IMR-90 (cell line): ENCODE measurements at regions not wholly inside any gene's neighbourhood (a gene's known extent, or its start where the extent isn't known, plus 50 kb on each side); places are given as distances from the start of the nearest gene placed in this dataset.

Experiments
- ATAC-seq: fragments of 200-7000 bp; cut with Tn5 transposase; 2 replicates; pipeline ENCODE4 v1.9.1; 2020; ENCODE audit warnings: low read depth, mild to moderate bottlenecking, moderate library complexity
- BruUV-seq: library from RNA; stranded (reverse); fragments of 400-500 nt; replicated peaks from 2 replicates; lab custom pipeline; 2021; lab: Mats Ljungman, UMichigan
- CTCF ChIA-PET: fragments of 300-600 bp; formaldehyde crosslinking; extraction: SDS; loops from one replicate; lab custom pipeline; 2021; ENCODE audit warnings: antibody characterized with exemption; lab: Yijun Ruan, JAX
- POLR2A ChIA-PET: fragments of 300-600 bp; sonication (Branson Sonifier 250); formaldehyde crosslinking; loops from one replicate; lab custom pipeline; 2022; ENCODE audit warnings: antibody characterized with exemption; ENCODE audit not compliant: unreplicated experiment; lab: Charles Lee
- DNase-seq: peaks from one replicate; pipeline ENCODE4 v3.0.0; 2013
- H2AFZ ChIP-seq: replicated peaks from 2 replicates; pipeline ENCODE3; 2013; ENCODE audit warnings: low read length, mild to moderate bottlenecking; ENCODE audit not compliant: poor library complexity
- H2AK5ac ChIP-seq: 2 replicates; pipeline ENCODE4 v1.6.1; 2013; ENCODE audit warnings: low read depth, low read length, inconsistent platforms
- H2AK9ac ChIP-seq: replicated peaks from 2 replicates; pipeline ENCODE3; 2013; ENCODE audit warnings: mild to moderate bottlenecking, low read depth, low read length, moderate library complexity; ENCODE audit not compliant: poor library complexity
- H2BK120ac ChIP-seq: 2 replicates; pipeline ENCODE4 v1.6.1; 2013; ENCODE audit warnings: low read depth, low read length, inconsistent platforms
- H2BK15ac ChIP-seq: 3 replicates; pipeline ENCODE4 v1.6.1; 2013; ENCODE audit warnings: low read depth, low read length, inconsistent platforms
- H2BK20ac ChIP-seq: 2 replicates; pipeline ENCODE4 v1.6.1; 2013; ENCODE audit warnings: low read depth, mild to moderate bottlenecking, inconsistent platforms, low read length, moderate library complexity
- H2BK5ac ChIP-seq: 2 replicates; pipeline ENCODE4 v1.6.1; 2013; ENCODE audit warnings: mild to moderate bottlenecking, low read depth, low read length, inconsistent platforms; ENCODE audit not compliant: poor library complexity, severe bottlenecking
- H3K14ac ChIP-seq: replicated peaks from 2 replicates; pipeline ENCODE4 v1.6.1; 2013; ENCODE audit warnings: low read depth, low read length, inconsistent platforms
- H3K18ac ChIP-seq: 2 replicates; pipeline ENCODE4 v1.6.1; 2013; ENCODE audit warnings: low read depth, low read length, control low read depth
- H3K23ac ChIP-seq: 2 replicates; pipeline ENCODE4 v1.6.1; 2013; ENCODE audit warnings: low read depth, low read length, inconsistent platforms
- H3K27ac ChIP-seq: 2 replicates; pipeline ENCODE4 v1.5.1; 2013; ENCODE audit warnings: mild to moderate bottlenecking, control low read depth, low read length; ENCODE audit not compliant: insufficient read depth
- H3K27me3 ChIP-seq: 2 replicates; pipeline ENCODE4 v1.6.1; 2013; ENCODE audit warnings: low read length; ENCODE audit not compliant: control insufficient read depth, insufficient read depth
- H3K36me3 ChIP-seq: 2 replicates; pipeline ENCODE4 v1.6.1; 2013; ENCODE audit warnings: low read length, mixed read lengths; ENCODE audit not compliant: control insufficient read depth, insufficient read depth
- H3K4ac ChIP-seq: 2 replicates; pipeline ENCODE4 v1.6.1; 2013; ENCODE audit warnings: low read depth, low read length, inconsistent platforms
- H3K4me1 ChIP-seq: 2 replicates; pipeline ENCODE4 v1.6.1; 2013; ENCODE audit warnings: low read length, mixed read lengths; ENCODE audit not compliant: control insufficient read depth, insufficient read depth
- H3K4me2 ChIP-seq: 2 replicates; pipeline ENCODE4 v1.6.1; 2013; ENCODE audit warnings: low read depth, mild to moderate bottlenecking, control low read depth, low read length, moderate library complexity
- H3K4me3 ChIP-seq: 2 replicates; pipeline ENCODE4 v1.5.1; 2013; ENCODE audit warnings: low read depth, mild to moderate bottlenecking, control low read depth, low read length, moderate library complexity; ENCODE audit not compliant: insufficient read depth
- H3K56ac ChIP-seq: 2 replicates; pipeline ENCODE4 v1.6.1; 2013; ENCODE audit warnings: low read length, inconsistent platforms; ENCODE audit not compliant: insufficient read depth; ENCODE audit errors: extremely low read depth
- H3K79me1 ChIP-seq, 2 experiments: 2 replicates each; pipeline ENCODE4 v1.6.1; 2013; ENCODE audit warnings: low read length in 2 of 2, inconsistent platforms in 1 of 2, low read depth in 1 of 2
- H3K9ac ChIP-seq: 2 replicates; pipeline ENCODE4 v1.6.1; 2013; ENCODE audit warnings: low read depth, low read length, control low read depth
- H3K9me1 ChIP-seq: 2 replicates; pipeline ENCODE4 v1.6.1; 2013; ENCODE audit warnings: low read length, inconsistent platforms; ENCODE audit not compliant: insufficient read depth
- H3K9me3 ChIP-seq: 2 replicates; pipeline ENCODE4 v1.6.1; 2013; ENCODE audit warnings: low read length; ENCODE audit not compliant: control insufficient read depth, insufficient read depth
- H4K20me1 ChIP-seq: 2 replicates; pipeline ENCODE4 v1.6.1; 2013; ENCODE audit warnings: low read length, inconsistent platforms; ENCODE audit not compliant: insufficient read depth
- H4K5ac ChIP-seq: 2 replicates; pipeline ENCODE4 v1.6.1; 2013; ENCODE audit warnings: mild to moderate bottlenecking, low read depth, low read length, control low read depth
- H4K8ac ChIP-seq, 2 experiments: 2 replicates each; pipeline ENCODE4 v1.6.1; 2013; ENCODE audit warnings: low read depth in 2 of 2, low read length in 2 of 2, control low read depth in 1 of 2, inconsistent platforms in 1 of 2
- H4K91ac ChIP-seq: 2 replicates; pipeline ENCODE4 v1.6.1; 2013; ENCODE audit warnings: low read depth, low read length, inconsistent platforms; ENCODE audit not compliant: insufficient read depth
- BHLHE40 ChIP-seq: fragments of 150-350 bp; IDR thresholded peaks from 2 replicates; pipeline ENCODE4 v1.6.1; 2016; ENCODE audit warnings: mild to moderate bottlenecking, low read depth, low read length
- CEBPB ChIP-seq: IDR thresholded peaks from 2 replicates; pipeline ENCODE4 v1.6.1; 2012; ENCODE audit warnings: low read depth, low read length, improper control_type of control experiment
- CHD1 ChIP-seq: IDR thresholded peaks from 2 replicates; pipeline ENCODE4 v1.6.1; 2012; ENCODE audit warnings: low read depth, low read length, improper control_type of control experiment
- FOS ChIP-seq: fragments of 150-350 bp; IDR thresholded peaks from 2 replicates; pipeline ENCODE4 v1.6.1; 2016; ENCODE audit warnings: low read depth, low read length
- MAFK ChIP-seq: IDR thresholded peaks from 2 replicates; pipeline ENCODE4 v1.6.1; 2012; ENCODE audit warnings: low read depth, low read length, improper control_type of control experiment
- MAZ ChIP-seq: IDR thresholded peaks from 2 replicates; pipeline ENCODE4 v1.6.1; 2012; ENCODE audit warnings: low read depth, mild to moderate bottlenecking, low read length, improper control_type of control experiment, moderate library complexity, borderline replicate concordance
- MXI1 ChIP-seq: IDR thresholded peaks from 2 replicates; pipeline ENCODE4 v1.6.1; 2012; ENCODE audit warnings: low read depth, mild to moderate bottlenecking, low read length, moderate library complexity, borderline replicate concordance
- NFE2L2 ChIP-seq: fragments of 150-350 bp; IDR thresholded peaks from 2 replicates; pipeline ENCODE4 v1.6.1; 2016; ENCODE audit warnings: low read depth, mild to moderate bottlenecking, low read length
- POLR2A ChIP-seq: IDR thresholded peaks from 2 replicates; pipeline ENCODE4 v1.6.1; 2012; ENCODE audit warnings: mild to moderate bottlenecking, low read depth, low read length
- RAD21 ChIP-seq: IDR thresholded peaks from 2 replicates; pipeline ENCODE4 v1.6.1; 2012; ENCODE audit warnings: low read length, improper control_type of control experiment
- RCOR1 ChIP-seq: IDR thresholded peaks from 2 replicates; pipeline ENCODE4 v1.6.1; 2012; ENCODE audit warnings: mild to moderate bottlenecking, low read length, improper control_type of control experiment; ENCODE audit not compliant: insufficient replicate concordance
- RFX5 ChIP-seq: IDR thresholded peaks from 2 replicates; pipeline ENCODE4 v1.8.0; 2012; ENCODE audit warnings: low read depth, mild to moderate bottlenecking, low read length, moderate library complexity
- SMC3 ChIP-seq: fragments of 150-350 bp; IDR thresholded peaks from 2 replicates; pipeline ENCODE4 v1.6.1; 2016; ENCODE audit warnings: low read depth, mild to moderate bottlenecking, antibody characterized with exemption, low read length, moderate library complexity
- dilution Hi-C: fragments of 300-500 bp; cut with HindIII; formaldehyde crosslinking; loops from one replicate; pipeline ENCODE4 v1.14.3; 2018; ENCODE audit warnings: low sequenced_read_pairs; ENCODE audit not compliant: unreplicated experiment
- in situ Hi-C: fragments of 300-500 bp; cut with MboI; formaldehyde crosslinking; loops from 3 replicates; pipeline ENCODE4 v1.14.3; 2019; ENCODE audit warnings: low sequenced_read_pairs, inconsistent platforms, mixed read lengths
- intact Hi-C: fragments of 100-400 bp; cut with micrococcal nuclease; formaldehyde crosslinking; loops from 2 replicates; pipeline ENCODE4 v1.10.0; 2022
- TF ChIP-seq, protein P1 (sequence below): fragments of 150-350 bp; IDR thresholded peaks from 2 replicates; pipeline ENCODE4 v1.6.1; 2017; ENCODE audit warnings: mild to moderate bottlenecking, antibody characterized with exemption, low read length, low read depth
- TF ChIP-seq, protein P2 (sequence below): conservative IDR thresholded peaks from 2 replicates; pipeline ENCODE4 v1.5.1; 2012; ENCODE audit warnings: mild to moderate bottlenecking, low read depth, low read length, improper control_type of control experiment
- TF ChIP-seq, protein P3 (sequence below): fragments of 150-350 bp; IDR thresholded peaks from 2 replicates; pipeline ENCODE4 v1.6.1; 2016; ENCODE audit warnings: low read depth, mild to moderate bottlenecking, low read length, moderate library complexity, borderline replicate concordance

DNA sequence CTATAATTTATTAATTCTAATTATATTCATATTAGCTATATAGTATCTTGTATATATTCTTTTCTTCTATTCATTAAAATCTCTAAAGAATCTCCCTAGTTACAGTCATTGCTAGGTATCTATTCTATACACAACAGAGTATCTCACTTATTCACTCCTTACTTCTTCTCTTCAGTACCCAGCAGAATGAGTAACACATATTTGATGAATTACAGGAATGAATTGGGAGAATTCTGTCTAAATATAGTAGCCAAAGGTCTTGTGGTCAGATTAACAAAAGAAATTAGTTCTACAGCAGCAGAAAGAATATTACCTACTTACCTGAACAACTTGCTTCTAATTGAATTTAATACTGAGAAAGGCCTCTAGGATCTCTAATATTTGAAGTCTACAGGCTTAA, 758.0 kb upstream of the ZEB2 start:
- no peak overlapping the region for H3K27ac ChIP-seq
- no peak overlapping the region for H2AK9ac ChIP-seq
- H3K4me3 ChIP-seq: no peak overlapping the region
- no peak overlapping the region for H2BK120ac ChIP-seq
- H3K9me3 ChIP-seq: peaks cover 6% of the 10 kb centered on the region
- TF ChIP-seq, protein P1, sequence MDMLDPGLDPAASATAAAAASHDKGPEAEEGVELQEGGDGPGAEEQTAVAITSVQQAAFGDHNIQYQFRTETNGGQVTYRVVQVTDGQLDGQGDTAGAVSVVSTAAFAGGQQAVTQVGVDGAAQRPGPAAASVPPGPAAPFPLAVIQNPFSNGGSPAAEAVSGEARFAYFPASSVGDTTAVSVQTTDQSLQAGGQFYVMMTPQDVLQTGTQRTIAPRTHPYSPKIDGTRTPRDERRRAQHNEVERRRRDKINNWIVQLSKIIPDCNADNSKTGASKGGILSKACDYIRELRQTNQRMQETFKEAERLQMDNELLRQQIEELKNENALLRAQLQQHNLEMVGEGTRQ: no peak
- TF ChIP-seq, protein P2, sequence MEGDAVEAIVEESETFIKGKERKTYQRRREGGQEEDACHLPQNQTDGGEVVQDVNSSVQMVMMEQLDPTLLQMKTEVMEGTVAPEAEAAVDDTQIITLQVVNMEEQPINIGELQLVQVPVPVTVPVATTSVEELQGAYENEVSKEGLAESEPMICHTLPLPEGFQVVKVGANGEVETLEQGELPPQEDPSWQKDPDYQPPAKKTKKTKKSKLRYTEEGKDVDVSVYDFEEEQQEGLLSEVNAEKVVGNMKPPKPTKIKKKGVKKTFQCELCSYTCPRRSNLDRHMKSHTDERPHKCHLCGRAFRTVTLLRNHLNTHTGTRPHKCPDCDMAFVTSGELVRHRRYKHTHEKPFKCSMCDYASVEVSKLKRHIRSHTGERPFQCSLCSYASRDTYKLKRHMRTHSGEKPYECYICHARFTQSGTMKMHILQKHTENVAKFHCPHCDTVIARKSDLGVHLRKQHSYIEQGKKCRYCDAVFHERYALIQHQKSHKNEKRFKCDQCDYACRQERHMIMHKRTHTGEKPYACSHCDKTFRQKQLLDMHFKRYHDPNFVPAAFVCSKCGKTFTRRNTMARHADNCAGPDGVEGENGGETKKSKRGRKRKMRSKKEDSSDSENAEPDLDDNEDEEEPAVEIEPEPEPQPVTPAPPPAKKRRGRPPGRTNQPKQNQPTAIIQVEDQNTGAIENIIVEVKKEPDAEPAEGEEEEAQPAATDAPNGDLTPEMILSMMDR: no peak
- TF ChIP-seq BHLHE40 (no peak), MXI1 (no peak), CEBPB (no peak), FOS (no peak), NFE2L2 (no peak), CHD1 (no peak), POLR2A (no peak), SMC3 (no peak), MAZ (no peak), MAFK (no peak), RFX5 (no peak), RCOR1 (no peak), RAD21 (no peak)
- TF ChIP-seq, protein P3, sequence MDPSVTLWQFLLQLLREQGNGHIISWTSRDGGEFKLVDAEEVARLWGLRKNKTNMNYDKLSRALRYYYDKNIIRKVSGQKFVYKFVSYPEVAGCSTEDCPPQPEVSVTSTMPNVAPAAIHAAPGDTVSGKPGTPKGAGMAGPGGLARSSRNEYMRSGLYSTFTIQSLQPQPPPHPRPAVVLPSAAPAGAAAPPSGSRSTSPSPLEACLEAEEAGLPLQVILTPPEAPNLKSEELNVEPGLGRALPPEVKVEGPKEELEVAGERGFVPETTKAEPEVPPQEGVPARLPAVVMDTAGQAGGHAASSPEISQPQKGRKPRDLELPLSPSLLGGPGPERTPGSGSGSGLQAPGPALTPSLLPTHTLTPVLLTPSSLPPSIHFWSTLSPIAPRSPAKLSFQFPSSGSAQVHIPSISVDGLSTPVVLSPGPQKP: no peak
- H4K5ac ChIP-seq: no peak overlapping the region
- no peak overlapping the region for H2BK15ac ChIP-seq
- no peaks in the 10 kb centered on the region for H3K9me1 ChIP-seq
- ATAC-seq (peak; percentile 32; the same call in 1 of the 2 replicates), DNase-seq (peak; percentile 50)
- BruUV-seq: no TSS peak
- no peak overlapping the region for H2AK5ac ChIP-seq
- H4K20me1 ChIP-seq: no peaks in the 10 kb centered on the region
- dilution Hi-C loops (no loop called here), intact Hi-C loops (no loop called here), in situ Hi-C loops (no loop called here)
- H3K18ac ChIP-seq: no peak overlapping the region
- no peaks in the 10 kb centered on the region for H3K36me3 ChIP-seq
- no peak overlapping the region for H3K56ac ChIP-seq
- POLR2A ChIA-PET: no interaction called here
- H4K8ac ChIP-seq: no peak overlapping the region
- no peak overlapping the region for H3K4ac ChIP-seq
- H2BK20ac ChIP-seq: no peak overlapping the region
- no peaks in the 10 kb centered on the region for H3K79me1 ChIP-seq
- CTCF ChIA-PET: no interaction called here
- H3K9ac ChIP-seq: no peak overlapping the region
- H3K4me2 ChIP-seq: no peak overlapping the region
- no peaks in the 10 kb centered on the region for H3K4me1 ChIP-seq
- H3K27me3 ChIP-seq: no peaks in the 10 kb centered on the region
- H4K91ac ChIP-seq: no peak overlapping the region
- H3K23ac ChIP-seq: no peak overlapping the region
- H3K14ac ChIP-seq: no peak overlapping the region
- H2BK5ac ChIP-seq: no peak overlapping the region
- no peak overlapping the region for H2AFZ ChIP-seq
